GM21447 (cell line): ENCODE measurements at regions not wholly inside any gene's neighbourhood (a gene's known extent, or its start where the extent isn't known, plus 50 kb on each side); places are given as distances from the start of the nearest gene placed in this dataset.

ENCODE experiments used
- ATAC-seq: cut with Tn5 transposase; IDR thresholded peaks from one replicate; pipeline ENCODE4 v1.9.1; 2021; ENCODE audit not compliant: unreplicated experiment

DNA sequence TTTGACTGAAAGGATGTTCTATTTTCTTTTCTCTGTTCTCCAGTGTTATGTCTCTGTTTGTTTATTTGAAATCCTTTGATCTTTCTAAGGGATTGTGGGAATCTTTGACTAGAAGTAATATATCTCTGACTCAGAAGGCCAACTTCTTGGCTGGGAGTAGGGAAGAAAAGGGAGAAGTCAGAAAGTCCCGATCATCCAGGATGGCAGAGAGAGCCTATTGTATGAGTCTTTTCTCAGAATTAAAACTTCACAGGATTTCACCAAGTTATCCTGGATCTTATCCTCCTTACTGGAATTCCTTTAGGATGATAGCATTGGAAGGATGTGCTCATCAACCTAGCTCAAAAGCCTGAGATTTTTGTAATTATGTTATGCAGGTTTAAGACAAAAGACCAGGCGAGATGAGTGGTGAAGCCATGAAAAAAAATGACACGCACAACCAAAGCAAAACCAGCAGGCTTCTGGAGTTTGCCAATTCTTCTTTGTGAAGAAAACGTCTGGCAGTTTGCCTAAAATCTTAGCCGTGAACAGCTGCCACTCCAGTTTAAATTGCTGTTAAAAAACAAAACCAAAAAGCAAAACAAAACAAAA, 383.6 kb upstream of the SMIM21 start:
- no peak for ATAC-seq

DNA sequence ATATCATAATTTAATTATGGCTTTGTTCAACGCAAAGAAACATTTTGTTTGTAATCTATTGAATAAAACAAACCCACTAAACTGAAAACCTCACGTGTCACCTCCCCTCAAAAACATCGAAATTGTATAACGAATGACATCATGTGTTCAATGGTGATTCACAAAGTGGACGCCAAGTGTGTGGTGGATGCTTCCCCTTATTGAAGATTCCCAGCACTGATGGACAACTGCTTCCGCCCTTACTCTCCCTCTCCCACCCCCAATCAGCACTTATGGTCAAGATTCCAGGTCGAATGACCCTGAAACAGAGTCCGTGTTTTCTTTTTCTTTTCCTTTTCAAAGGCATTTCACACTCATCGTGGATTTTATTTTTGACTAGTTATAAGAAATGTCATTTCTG, 383.0 kb upstream of the SMIM21 start:
- ATAC-seq: no peak

DNA sequence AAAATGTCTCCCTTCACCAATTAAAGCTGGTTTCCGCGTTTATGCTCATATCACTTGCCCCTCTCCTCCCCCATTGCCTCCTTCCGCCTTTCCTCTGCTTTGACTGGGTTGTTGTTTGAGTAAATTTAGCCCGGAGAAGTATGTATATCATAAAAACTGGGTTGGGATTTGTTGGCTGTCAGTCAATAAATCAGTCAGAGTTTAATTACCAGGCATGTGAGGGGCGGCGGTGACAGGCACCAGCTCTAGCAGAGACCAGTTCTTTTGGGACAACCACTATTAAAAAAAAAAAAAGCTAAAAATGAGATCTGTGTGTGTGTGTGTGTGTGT, 382.4 kb upstream of the SMIM21 start:
- ATAC-seq: no peak

DNA sequence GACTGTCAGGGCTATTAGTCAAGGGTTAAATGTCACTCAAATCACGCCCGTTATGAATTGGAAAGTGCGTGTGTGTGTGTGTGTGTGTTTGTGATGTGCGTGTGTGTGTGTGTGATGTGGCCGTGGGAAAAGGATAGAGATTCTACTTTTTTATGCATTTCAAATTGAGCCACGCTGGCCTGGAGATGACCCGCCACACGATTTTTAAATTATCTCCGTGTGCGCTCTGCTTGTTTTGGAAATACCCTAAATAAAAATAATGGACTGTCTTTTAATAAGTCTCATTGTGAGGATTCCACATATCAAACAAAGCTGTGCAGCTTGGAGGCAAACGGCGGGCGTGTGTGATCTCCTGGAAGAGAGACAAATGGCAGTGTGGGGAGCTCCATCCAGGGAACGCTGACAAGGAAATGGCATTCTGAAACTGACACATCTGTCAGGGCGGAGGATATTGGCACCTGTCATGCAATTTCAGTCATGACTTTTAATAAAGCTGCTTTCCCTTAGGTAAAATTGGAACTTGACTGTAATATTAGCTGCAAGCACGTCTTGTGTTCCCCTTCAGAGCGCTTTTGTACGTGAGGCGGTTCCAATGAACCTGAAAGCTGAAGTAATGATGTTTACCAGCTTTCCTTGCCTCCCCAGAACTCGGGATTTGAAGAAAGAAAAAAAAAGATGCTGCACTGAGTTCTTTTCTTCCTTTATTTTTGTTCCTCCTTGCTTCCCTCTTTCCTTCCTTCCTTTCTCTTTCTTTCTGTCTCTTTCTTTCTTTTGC, 381.8 kb upstream of the SMIM21 start:
- ATAC-seq: no peak

DNA sequence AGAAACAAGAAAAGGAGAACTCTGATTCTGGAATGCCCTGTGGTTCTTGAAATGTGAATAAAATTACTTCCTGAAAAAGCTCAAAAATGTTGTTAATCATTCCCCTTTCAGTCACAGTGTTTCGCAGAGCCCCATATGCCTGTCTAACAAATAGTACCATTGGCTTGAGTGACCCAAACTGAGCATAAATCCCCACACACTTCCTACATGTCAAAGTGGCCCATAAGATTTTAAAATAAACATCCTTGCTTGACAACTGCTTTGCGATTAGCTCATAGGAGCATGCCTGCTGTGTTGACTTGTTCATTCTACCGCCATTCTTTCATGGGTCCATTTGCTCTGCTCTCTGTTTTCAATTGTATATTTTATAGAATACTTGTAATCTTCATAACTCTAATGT, 377.8 kb upstream of the SMIM21 start:
- no peak for ATAC-seq

DNA sequence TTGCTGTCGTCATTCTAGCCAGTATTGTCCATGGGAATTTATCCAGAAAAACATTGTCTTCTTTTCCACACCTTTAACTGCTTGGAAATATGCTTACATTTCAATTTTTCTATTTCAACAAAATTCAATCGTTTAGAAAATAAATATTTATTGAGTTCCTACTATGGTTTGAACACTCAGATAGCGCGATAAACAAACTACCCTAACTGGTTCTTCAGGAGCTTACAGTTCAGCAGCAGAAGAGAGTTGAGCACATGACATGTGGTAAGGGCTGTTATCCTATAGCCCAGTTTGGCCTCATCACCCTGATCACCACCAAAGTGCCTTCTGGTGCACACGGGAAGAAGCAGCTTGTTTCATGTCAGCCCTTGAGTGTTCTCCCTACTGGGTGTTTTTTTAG, 375.2 kb upstream of the SMIM21 start:
- no peak for ATAC-seq

DNA sequence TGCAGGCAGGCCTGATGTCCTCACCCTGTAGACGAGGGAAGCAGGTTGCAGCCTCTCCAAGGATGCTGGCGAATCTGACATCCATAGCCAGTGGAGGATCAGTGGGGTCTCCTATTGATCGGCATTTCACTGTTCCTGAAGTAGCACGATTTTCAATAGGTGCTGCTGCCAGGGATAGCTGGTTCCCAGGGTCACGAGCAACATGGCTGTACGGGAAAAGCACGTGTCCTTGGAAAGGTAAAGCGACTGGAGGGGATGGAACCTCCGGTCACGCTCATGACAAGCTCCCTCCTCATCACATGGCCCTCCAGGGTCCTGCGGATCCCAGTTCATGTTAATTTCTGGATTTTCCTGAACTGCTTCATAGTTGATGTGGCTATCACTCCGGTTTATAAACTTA, 373.7 kb upstream of the SMIM21 start:
- ATAC-seq: no peak

DNA sequence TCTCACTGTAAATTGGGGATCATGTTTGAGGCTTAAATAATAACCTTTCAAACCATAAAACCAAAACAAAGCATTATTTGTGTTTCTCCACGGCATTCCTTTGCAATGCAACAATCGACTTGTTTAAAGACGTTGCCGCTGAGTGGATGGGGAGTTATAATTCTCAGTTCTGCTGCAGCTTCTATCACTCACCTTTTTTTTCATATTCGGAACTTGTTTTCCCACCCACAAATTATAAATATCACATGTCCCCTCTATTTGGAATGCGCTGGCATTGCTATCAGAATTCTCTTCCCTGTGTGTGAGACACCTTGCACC, 372.8 kb upstream of the SMIM21 start:
- no peak for ATAC-seq

DNA sequence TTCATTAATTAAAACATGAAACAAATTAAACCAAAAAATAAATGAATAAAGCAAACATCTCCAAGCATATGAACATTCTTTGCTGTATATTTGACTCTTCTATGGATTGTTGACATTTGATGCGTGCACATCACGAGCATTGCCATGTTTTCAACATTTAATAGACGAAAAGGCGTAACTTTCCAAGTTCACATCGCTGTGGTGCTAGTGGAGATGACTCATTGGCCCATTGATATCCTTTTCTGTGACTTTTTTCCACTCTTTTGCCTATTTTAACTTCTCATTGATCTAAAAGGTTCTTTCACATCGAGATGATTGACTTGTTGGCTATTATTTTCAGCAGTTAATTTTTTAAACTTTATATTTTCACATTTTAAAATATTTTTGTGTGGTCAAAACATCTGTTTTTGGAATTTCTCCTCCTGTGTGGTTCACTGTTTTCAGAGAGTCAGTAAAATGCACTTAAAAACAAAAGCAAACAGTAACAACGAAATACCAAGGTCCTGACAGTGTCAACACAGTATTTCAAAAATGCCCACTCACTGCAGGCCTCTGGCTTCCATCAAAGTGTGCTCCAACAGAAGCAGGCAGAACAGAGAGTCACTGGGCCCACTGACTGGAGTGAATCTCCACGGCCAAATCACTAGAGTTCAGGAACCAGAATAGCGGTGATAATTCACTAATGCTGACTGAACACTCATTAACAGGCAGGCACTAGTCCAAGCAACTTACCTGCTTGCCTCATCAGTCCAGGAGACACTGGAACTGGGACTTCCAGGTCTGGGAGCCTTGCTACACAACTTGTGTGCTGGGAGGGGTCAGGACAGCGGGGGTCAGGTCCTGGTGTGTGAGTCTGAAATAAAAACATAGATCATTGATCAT, 372.2 kb upstream of the SMIM21 start:
- ATAC-seq: no peak

DNA sequence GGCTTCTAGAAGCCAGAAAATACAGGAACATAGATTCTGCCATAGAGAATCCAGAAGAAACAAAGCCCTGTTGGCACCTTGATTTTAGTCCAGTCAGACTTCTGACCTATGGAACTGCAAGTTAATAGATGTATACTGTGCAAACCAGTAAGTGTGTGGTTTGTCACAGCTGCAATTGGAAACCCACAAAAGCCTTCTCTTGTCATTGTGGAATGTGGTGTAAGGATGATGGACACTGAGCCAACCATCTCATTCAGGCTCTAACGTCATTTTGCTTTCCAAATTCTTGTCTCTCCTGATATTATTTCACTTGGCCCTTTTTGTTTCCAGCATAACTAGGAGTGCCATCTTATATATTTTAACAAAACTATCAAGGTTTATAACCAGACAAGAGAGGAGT, 369.5 kb upstream of the SMIM21 start:
- ATAC-seq: no peak

DNA sequence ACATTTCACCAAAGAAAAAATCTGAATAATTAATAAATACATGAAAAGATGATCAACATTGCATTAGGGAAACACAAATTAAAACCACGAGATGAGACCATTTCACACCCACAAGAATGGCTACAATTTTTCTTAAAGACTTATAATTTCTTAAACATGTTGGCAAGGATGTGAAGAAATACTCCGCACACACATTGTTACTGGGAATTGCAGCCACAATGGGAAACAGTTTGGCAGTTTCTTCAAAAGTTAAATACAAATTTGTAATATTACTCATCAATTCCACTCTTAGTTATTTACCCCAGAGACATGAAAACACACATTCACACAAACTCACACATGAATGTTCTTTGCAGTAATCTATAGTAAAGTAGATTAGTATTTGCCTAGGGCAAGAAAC, 363.3 kb upstream of the SMIM21 start:
- ATAC-seq: no peak

DNA sequence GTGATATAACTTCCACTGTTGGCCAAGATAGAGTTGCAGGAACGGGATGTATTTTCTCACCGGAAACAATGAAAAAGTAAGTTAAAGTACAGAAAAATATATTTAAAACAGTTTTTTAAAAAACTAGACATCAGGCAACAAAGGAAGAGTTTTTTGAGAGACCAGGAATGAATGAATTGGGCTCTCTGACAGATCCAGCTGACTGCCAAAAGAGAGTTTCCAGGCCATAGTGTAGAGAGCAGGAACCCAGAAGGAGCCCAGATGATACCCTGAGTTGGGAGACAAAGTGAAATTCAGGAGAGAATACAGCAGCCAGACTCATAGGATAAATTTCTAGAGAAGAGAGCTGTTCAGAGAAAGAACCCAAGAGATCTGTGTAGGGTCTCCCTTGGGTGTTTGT, 362.6 kb upstream of the SMIM21 start:
- ATAC-seq: no peak

DNA sequence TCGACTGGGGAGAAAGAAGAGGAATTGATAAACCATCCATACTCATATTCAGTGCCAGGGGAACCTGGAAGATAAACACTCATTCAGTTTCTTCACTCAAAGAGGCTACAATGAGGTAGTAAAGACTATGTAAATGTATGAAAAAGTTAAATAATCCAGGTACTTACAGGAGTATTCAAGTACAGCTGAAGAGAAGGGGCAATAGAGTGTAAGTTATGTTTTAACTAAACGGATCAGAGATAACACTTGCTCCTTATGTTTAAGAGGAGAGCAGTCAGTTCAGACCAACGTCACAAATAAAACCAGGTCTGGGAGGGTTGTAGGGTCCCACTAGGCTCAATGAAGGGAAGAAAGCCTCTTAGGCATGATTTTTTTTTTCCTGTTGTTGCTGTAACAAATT, 358.3 kb upstream of the SMIM21 start:
- no peak for ATAC-seq

DNA sequence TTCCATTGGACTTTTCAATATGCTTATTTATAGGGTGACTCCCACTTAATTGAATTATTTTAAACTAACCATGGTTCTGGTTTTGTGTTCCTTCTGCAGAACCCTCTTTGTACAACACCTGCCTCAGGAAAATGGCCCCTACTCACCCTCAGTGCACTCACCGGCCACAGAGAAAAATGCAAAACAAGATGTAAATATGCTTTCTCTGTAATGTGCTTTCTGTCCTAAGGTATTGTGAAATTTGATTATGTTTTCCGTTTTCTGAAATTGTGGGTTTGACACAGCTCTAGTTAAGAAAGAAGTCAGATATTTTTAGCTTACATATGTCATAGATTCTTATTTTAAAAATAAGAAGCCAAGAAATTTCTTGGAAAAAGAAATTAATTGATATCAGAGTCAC, 357.7 kb upstream of the SMIM21 start:
- ATAC-seq: no peak

DNA sequence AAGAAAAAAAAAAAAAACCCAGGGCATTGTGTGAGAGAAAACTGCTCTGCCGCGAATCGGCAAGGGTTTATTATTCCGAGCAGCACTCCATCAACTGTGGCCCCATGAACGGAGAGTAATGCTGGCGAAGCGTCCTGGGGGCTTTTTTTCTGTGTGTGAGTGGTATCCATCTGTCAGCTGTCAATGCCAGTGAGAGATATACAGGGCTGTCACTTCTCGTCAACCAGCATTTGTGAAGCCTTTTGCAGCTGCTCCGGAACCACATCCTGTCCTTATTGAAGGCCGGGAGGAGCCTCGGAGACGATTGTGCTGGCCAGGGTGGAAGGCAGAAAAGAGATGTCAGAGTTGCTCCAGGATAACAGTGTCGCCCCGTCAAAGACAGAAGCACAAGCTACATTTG, 356.9 kb upstream of the SMIM21 start:
- ATAC-seq: no peak

DNA sequence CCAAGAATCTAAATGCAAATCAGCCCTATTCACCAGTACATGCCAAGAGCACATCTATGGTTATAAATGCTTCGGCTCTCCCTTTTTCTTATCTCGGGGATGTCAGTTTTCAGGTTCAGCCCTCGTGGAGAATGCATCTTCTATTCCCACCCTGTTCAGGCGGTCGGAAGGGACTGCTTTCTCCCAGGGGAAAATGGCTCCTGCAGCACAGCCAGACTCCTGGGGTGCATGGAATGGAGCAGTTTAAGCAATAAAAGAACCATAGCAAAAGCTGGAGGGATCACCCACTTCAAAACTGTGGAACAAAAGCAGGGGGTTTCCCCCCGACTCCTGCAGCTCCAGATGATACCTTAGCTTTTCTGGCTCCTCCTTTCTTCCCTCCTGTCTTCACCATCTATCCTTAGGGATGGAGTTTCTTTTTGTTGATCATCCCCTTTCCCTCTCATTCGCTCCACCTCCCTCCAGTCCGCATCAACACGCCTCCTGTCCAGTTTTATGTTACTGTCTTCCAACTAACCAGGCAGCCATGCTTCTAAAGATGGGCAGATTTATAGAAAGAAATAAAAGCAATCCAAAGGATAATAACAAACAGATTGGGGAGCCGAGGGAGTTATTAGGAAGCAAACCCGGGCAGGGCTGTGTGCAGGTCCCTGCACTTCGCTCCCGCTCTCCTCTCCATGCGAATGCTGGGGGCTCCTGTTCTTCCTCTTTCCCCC, 356.2 kb upstream of the SMIM21 start:
- no peak for ATAC-seq

DNA sequence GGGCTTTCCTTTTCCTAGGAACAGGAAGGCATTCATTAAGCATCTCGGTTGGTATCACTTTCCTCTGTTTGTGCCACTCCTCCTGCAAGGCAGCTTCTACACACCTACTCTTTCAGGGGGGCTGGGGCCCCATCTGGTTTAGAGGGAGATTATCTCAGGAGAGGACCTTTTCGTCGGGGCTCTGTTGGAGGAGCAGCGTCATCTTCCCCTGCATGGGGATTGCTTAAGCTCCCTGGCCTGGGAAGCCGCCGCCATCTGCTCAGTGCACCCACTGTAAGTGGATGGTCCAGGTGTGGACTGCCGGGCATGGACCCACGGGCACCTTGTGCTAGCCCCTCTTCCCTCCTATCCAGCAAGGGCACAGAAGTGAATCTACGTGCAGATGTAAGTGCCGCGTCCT, 355.3 kb upstream of the SMIM21 start:
- no peak for ATAC-seq

DNA sequence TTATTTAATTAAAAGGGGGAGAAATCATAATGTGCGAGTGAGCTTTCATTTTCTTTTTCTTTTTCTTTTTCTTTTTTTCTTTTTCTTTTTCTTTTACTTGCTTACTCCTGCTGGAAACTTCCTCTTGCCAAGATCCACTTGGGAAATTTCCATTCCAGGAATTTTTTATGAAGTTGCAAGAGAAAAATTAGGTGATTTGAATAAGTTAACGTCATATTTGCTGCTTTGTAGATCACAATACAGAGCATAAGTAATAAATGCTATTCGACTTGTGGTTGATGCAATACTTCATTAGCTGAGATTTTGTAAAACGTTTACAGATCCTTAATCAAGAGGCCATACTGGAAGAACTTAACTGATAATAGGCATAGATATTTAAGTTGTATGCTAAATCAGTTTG, 354.7 kb upstream of the SMIM21 start:
- no peak for ATAC-seq

DNA sequence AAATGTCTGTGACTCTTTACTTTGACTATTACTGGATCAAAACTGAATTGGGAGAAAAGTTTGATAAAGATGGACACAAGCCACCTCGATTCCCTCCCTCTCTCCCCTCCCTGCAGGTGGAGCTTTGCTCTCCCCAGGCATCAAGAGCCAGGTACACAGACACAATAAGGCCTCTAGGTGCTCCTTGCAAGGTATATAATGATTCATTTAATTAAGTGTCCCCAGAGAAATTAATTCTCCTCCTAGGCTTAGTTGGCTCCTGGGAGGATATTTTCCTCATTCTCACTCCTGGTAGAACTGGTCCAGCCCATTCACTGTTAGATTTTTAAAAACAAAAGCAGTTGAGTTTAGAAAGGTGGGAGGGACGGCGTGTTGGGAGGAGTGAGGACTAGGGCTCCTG, 352.4 kb upstream of the SMIM21 start:
- ATAC-seq: no peak

DNA sequence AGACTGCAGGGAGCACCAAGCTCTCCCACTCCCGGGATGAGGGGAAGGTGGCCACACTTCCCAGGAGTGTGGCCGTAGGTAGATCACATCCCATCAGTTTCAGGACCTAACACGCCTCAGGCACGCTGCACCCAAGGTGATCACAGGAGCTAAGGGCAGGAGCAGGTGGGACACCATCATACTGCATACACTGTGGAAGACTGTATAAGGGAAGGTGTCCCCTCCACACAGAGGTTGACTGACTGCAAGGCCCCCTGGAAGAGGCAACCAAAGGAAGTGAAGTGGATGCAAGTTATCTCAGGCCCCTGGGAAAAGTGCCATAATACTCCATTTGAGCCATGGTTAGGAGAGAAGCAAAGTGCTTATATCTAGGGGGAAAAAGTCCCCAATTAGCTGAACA, 351.9 kb upstream of the SMIM21 start:
- no peak for ATAC-seq

DNA sequence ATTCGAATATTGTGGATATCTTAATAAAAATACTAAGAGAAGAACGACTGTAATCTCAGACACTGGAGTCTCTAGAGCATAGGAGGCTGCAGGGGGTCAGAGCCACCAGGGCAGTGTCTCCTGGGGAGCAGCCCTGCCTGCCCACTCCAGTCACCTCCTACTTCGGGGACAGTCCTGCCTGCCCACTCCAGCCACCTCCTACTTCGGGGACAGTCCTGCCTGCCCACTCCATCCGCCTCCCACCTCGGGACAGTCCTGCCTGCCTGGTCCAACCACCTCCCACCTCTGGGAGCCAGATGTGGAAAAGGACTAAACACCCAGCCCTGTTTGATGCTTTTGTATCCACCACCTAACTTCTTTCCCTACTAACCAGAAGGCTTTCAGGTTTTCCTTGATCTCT, 350.1 kb upstream of the SMIM21 start:
- ATAC-seq: no peak

DNA sequence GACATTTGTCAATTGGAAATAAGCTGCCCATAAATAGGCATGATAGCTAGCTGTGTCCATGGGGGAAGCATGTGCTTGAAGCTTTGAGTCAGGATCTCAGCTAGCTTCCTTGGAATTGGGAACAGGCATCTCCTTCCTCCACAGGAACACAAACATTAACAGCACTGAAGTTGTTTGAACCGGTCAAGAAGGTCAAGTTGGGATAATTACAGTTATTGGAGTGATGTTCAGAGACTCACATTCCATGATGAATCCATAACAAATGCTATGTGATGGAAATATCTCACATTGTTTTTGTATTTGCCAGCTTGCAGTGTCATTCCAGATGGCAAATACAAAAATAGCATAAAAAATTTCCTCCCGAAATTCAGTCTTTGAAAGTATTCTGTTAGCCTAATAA, 347.6 kb upstream of the SMIM21 start:
- no peak for ATAC-seq
